RWPE2 (cell line): ENCODE measurements at regions not wholly inside any gene's neighbourhood (a gene's known extent, or its start where the extent isn't known, plus 50 kb on each side); places are given as distances from the start of the nearest gene placed in this dataset.

Experiments used
- ATAC-seq: fragments of 200-7000 bp; cut with Tn5 transposase; 3 replicates; pipeline ENCODE4 v1.9.1; 2021; ENCODE audit warnings: low read depth
- DNase-seq: peaks from one replicate; pipeline ENCODE4 v3.0.0-alpha.2; 2020; ENCODE audit warnings: low spot score
- H3K27ac ChIP-seq: fragments of 450-650 bp; 2 replicates; pipeline ENCODE4 v1.5.1; 2017; ENCODE audit warnings: mild to moderate bottlenecking; ENCODE audit not compliant: poor library complexity, severe bottlenecking
- H3K27me3 ChIP-seq: fragments of 250-450 bp; sonication (Bioruptor Pico); 2 replicates; pipeline ENCODE4 v1.5.1; 2021; ENCODE audit warnings: mild to moderate bottlenecking, moderate library complexity; ENCODE audit not compliant: insufficient read depth, poor library complexity, severe bottlenecking
- H3K36me3 ChIP-seq: fragments of 250-450 bp; sonication (Bioruptor Pico); 2 replicates; pipeline ENCODE4 v1.5.1; 2020; ENCODE audit warnings: low read depth, mild to moderate bottlenecking, moderate library complexity
- H3K4me1 ChIP-seq: fragments of 250-450 bp; sonication (Bioruptor Pico); 2 replicates; pipeline ENCODE4 v1.5.1; 2021; ENCODE audit warnings: mild to moderate bottlenecking, moderate library complexity; ENCODE audit not compliant: insufficient read depth, poor library complexity, severe bottlenecking
- H3K4me3 ChIP-seq: fragments of 250-450 bp; sonication (Bioruptor Pico); 2 replicates; pipeline ENCODE4 v1.5.1; 2021; ENCODE audit warnings: mild to moderate bottlenecking, moderate library complexity; ENCODE audit not compliant: severe bottlenecking
- H3K9me3 ChIP-seq: fragments of 250-450 bp; sonication (Bioruptor Pico); 2 replicates; pipeline ENCODE4 v1.5.1; 2021; ENCODE audit warnings: mild to moderate bottlenecking, moderate library complexity; ENCODE audit not compliant: severe bottlenecking
- TF ChIP-seq, protein P1 (sequence below): fragments of 450-650 bp; IDR thresholded peaks from one replicate; pipeline ENCODE4 v1.5.1; 2017; ENCODE audit warnings: mild to moderate bottlenecking, moderate library complexity; ENCODE audit not compliant: poor library complexity, severe bottlenecking

DNA sequence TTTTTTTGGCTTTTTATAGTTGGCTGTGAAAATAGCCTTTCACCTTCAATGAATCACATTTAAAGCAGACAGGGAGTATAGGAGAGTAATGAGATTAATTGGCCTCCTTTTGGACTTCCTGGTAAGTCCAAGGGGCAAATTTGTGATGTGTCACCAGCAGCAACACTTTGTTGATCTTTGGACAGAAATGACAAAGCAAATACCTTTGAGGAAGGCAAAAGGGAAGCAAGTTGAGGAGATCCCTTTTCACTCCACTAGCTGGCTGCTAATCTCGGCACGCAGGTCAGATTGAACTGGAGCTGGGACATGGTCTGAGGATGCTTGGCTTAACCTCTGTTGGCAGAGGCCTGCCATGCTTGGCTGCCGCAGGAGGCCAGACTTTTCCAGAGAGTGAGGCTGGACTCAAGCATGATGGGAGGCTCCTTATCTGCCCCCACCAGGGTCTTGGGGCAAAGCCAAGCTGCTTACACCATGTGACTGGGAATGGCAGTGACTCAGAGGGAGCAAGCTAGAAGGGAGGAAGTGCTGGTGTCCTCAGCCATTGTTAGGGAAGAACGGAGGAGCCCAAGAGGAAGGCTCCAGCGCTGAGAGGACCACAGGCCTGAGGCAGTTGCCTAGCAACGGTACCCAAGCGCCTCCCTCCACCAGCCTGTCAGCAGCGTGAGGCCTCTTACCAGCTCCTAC lies 174.5 kb upstream of the MAP1B start:
- peak; percentile 49 for ATAC-seq
- peak overlapping the region; percentile 33 for H3K27ac ChIP-seq
- no peaks in the 10 kb centered on the region for H3K36me3 ChIP-seq
- no peaks in the 10 kb centered on the region for H3K9me3 ChIP-seq
- H3K27me3 ChIP-seq: no peaks in the 10 kb centered on the region
- H3K4me3 ChIP-seq: no peak overlapping the region
- TF ChIP-seq, protein P1, sequence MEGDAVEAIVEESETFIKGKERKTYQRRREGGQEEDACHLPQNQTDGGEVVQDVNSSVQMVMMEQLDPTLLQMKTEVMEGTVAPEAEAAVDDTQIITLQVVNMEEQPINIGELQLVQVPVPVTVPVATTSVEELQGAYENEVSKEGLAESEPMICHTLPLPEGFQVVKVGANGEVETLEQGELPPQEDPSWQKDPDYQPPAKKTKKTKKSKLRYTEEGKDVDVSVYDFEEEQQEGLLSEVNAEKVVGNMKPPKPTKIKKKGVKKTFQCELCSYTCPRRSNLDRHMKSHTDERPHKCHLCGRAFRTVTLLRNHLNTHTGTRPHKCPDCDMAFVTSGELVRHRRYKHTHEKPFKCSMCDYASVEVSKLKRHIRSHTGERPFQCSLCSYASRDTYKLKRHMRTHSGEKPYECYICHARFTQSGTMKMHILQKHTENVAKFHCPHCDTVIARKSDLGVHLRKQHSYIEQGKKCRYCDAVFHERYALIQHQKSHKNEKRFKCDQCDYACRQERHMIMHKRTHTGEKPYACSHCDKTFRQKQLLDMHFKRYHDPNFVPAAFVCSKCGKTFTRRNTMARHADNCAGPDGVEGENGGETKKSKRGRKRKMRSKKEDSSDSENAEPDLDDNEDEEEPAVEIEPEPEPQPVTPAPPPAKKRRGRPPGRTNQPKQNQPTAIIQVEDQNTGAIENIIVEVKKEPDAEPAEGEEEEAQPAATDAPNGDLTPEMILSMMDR: no peak
- no peak for DNase-seq
- H3K4me1 ChIP-seq: peaks cover 12% of the 10 kb centered on the region

DNA sequence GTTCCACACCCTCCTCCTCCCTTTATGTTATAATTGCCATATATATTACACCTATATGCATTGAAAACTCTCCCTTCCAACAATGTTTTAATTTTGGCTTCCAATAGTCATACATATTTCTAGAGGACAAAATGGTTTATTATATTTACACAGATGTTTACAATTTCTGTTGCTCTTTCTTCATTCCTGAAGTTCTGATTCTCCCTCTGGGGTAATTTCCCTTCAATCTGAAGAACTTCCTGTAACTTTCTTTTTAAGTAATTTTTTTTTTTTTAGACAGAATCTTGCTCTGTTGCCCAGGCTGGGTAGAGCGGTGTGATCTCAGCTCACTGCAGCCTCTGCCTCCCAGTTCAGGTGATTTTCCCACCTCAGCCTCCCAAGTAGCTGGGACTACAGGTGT lies 173.0 kb upstream of the MAP1B start:
- no peaks in the 10 kb centered on the region for H3K27me3 ChIP-seq

DNA sequence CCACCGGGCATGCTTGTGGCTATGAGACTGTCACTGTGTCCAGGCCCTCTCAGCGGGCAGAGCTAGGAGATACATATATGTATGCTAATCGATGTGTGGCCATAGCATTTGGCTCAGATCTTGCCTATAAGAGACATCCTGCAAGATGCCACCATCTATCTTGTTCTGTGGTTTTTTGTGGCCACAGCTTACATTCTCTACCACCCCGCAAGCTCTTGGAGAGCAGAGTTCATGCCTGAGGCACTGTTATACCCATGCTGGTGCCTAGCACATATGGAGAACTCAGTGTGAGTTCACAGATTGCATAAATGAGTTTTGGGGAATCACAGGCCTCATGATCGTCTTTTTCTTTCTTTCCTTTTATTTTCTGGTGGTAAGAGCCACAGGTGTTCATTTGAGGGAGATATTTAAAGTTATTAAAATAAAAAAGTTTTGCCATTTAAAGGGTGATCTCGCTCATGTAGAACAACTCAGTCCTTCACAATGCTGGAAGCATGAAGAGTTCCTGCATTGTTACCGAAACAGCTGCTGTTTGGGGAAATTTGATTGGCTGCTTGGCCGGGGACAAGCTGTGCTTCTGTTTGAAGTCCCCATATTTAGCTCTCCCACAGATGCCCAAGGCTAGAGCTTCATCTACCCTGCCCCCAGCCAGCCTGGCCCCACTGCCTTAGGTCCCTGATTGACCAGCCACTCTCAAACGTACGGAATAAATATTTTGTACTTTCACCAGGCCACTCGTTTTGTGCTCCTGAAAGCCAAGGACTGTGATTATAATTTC lies 169.2 kb upstream of the MAP1B start:
- H3K9me3 ChIP-seq: no peaks in the 10 kb centered on the region
- H3K27me3 ChIP-seq: no peaks in the 10 kb centered on the region
- H3K4me3 ChIP-seq: no peak overlapping the region
- peaks cover 2% of the 10 kb centered on the region for H3K4me1 ChIP-seq
- H3K27ac ChIP-seq: no peak overlapping the region
- no peak for DNase-seq
- H3K36me3 ChIP-seq: no peaks in the 10 kb centered on the region
- ATAC-seq: no peak
- TF ChIP-seq, protein P1: no peak

More for the DNA sequence above, 173.0 kb upstream of the MAP1B start:
- no peaks in the 10 kb centered on the region for H3K9me3 ChIP-seq
- ATAC-seq (no peak), DNase-seq (no peak)
- TF ChIP-seq, protein P1: no peak
- H3K4me1 ChIP-seq: peaks cover 12% of the 10 kb centered on the region
- H3K4me3 ChIP-seq: no peak overlapping the region
- no peaks in the 10 kb centered on the region for H3K36me3 ChIP-seq
- no peak overlapping the region for H3K27ac ChIP-seq

DNA sequence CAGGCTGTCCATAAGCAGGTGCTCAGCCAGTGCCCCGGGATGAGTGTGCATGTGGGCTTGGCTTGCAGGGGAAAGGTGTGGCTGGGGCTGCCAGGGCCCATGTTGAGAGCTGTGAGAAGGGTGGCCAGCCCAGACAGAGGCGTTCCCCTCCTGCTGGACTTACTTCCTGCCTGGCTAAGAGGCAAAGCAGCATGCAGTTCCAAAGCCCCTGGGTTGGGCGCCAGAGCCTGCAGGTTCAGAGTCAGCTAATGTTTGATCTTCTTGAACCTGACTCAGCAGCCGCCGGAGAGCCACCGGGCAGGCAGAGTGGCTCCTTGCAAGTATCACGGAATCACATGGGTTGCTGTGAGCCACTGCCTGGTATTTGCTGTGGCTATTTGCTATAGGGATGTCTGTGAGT lies 168.4 kb upstream of the MAP1B start:
- H3K27me3 ChIP-seq: no peaks in the 10 kb centered on the region
- H3K27ac ChIP-seq: no peak overlapping the region
- ATAC-seq (peak; percentile 93), DNase-seq (no peak)
- H3K9me3 ChIP-seq: no peaks in the 10 kb centered on the region
- H3K4me3 ChIP-seq: no peak overlapping the region
- H3K36me3 ChIP-seq: no peaks in the 10 kb centered on the region
- no peaks in the 10 kb centered on the region for H3K4me1 ChIP-seq
- TF ChIP-seq, protein P1: no peak
